Activated naive CD4-positive, alpha-beta T cell treated with anti-CD3 and anti-CD28 coated beads, Interleukin-2, amount 50 U/mL, for 72 hours (primary cell): ENCODE measurements at regions not wholly inside any gene's neighbourhood (a gene's known extent, or its start where the extent isn't known, plus 50 kb on each side); places are given as distances from the start of the nearest gene placed in this dataset.

Experiments
- ATAC-seq, 2 donors: fragments of 150-1000 bp; cut with Tn5 transposase; 2 replicates each; pipeline ENCODE4 v1.10.0; 2021; ENCODE audit warnings: mild to moderate bottlenecking in 2 of 2, moderate library complexity in 2 of 2
- DNase-seq, 2 donors: peaks; one replicate each; pipeline ENCODE4 v3.0.0; 2021 to 2022; ENCODE audit warnings: low spot score in 2 of 2
- H3K27ac Mint-ChIP-seq, 2 donors: one replicate each; pipeline ENCODE4 v1.8.0; 2022; ENCODE audit warnings: mild to moderate bottlenecking in 2 of 2, mixed read lengths in 2 of 2
- H3K36me3 Mint-ChIP-seq, 2 donors: one replicate each; pipeline ENCODE4 v1.8.0; 2022; ENCODE audit warnings: mixed read lengths in 2 of 2
- H3K9me3 Mint-ChIP-seq, 2 donors: one replicate each; pipeline ENCODE4 v1.8.0; 2022; ENCODE audit warnings: mixed read lengths in 2 of 2

DNA sequence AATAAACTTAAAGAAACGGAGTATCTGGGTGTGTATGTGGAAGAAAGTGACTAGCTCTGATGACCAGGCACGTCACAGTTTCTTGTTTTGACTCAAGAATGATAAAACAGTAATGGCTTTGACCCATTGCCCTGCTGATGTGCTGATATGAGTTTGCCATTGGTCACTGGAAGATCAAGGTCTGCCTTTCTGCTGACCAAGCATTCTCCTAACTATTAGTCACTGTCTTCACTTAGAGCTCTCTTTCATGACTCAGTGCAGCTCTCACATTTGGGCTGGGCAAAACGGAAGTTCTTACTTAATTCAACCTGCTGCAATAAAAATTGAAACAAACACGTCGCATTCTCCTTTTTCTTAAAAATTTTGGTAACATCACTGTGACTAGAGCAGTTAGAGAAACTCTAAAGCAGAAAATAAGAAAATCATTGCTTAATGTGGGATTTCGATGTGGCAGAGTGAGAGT is 366.7 kb downstream of the BTG1 start:
- H3K27ac Mint-ChIP-seq, result peak overlapping the region; percentile 59 to 88
- H3K36me3 Mint-ChIP-seq, result peaks cover 0 to 6% of the 10 kb centered on the region in 2 donors
- ATAC-seq, result peak; percentile 93 to 98
- peak; percentile 34 to 57 for DNase-seq
- no peaks in the 10 kb centered on the region for H3K9me3 Mint-ChIP-seq

DNA sequence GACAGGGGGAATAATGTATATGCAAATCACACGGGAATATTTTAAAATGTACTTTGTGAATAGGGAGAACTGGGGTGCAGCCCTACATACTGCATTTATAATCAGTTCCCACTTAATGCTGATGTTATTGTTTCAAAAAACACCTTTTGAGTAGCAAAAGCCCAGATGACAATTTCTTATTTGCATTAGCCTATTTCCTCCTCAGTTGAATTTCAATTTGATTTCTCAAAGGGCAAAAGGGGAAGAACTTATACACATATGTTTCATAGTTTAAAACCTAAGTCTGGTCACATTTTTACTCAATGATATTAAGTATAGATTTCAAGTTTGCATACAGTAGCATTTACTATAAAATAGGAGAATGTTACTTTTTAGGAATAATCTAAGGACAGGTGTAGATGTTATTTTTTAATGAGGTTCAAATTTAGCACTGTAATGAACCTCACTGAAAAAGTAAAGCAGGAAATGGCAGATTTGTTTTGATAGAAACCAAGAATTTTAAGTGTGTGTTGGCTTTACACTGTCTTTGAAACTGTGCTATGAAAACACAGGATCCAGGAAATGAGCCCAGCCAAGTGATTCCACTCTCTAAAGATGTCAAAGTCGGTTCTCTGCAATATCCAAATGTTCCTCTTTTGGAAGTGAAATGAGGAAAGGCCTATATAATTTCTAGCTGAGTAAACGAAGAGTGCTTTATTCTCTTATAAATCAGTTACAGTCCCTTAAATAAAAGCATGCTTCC is 367.4 kb downstream of the BTG1 start:
- ATAC-seq, result peak; percentile 26 to 69
- no peaks in the 10 kb centered on the region for H3K9me3 Mint-ChIP-seq
- peak overlapping the region; percentile 59 to 88 for H3K27ac Mint-ChIP-seq
- peaks cover 0 to 6% of the 10 kb centered on the region in 2 donors for H3K36me3 Mint-ChIP-seq
- DNase-seq, result peak in 1 of 2 donors; percentile 8

DNA sequence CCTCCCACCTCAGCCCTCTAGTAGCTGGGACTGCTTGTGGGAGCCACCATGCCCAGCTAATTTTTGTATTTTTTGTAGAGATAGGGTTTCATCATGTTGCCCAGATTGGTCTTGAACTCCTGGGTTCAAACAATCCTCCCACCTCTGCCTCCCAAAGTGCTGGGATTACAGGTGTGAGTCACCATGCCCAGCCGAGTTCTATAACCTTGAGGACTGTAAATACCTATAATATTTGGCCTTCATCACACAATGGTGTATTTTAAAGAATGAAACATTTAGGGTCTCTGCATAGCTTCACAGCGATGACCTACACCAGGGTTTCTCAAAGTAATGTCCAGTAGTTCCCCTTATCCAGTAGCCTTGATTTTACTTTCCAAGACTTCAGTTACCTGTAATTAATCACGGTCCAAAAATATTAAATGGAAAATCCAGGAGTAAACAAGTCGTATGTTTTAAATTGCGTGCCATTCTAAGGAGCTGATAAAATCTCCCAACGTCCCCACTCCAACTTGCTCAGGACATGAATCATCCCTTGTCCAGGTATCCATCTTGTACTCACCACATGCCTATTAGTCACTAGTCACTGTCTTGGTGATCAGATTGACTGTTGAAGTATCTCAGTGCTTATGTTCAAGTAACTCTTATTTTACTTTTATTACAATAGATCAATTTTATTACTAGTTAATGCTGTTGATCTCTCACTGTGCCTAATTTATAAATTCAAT is 368.2 kb downstream of the BTG1 start:
- Mint-ChIP-seq H3K36me3 (peaks cover 0 to 6% of the 10 kb centered on the region in 2 donors), H3K27ac (peak overlapping the region; percentile 14 to 59), H3K9me3 (no peaks in the 10 kb centered on the region)
- ATAC-seq, result peak; percentile 39 to 64
- no peak for DNase-seq

DNA sequence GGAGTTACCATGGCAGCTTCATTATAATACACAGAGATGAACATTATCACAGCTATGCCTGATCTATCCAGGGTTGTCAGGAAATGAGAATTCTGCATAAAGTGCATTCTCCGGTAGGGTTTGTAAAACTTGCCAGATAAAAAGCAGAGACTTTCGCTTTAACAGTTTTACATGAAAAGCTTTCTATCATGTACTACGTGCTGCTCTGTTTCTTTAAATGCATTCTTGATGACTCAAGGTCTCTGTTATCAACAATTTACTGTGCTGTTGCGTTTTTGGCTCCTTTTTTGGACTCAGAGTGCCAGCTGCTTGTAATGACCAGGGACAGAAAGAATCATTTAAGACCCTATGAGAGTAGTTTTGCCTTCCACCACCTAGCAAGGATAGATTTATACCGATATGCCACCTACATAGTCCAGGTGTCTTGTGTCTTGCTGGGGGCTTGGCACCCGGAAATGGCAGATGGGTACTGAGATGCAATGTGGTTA is 371.2 kb downstream of the BTG1 start:
- no peaks in the 10 kb centered on the region for H3K9me3 Mint-ChIP-seq
- no peaks in the 10 kb centered on the region for H3K36me3 Mint-ChIP-seq
- H3K27ac Mint-ChIP-seq, result no peak overlapping the region
- ATAC-seq, result peak in 1 of 2 donors; percentile 25
- DNase-seq, result no peak

DNA sequence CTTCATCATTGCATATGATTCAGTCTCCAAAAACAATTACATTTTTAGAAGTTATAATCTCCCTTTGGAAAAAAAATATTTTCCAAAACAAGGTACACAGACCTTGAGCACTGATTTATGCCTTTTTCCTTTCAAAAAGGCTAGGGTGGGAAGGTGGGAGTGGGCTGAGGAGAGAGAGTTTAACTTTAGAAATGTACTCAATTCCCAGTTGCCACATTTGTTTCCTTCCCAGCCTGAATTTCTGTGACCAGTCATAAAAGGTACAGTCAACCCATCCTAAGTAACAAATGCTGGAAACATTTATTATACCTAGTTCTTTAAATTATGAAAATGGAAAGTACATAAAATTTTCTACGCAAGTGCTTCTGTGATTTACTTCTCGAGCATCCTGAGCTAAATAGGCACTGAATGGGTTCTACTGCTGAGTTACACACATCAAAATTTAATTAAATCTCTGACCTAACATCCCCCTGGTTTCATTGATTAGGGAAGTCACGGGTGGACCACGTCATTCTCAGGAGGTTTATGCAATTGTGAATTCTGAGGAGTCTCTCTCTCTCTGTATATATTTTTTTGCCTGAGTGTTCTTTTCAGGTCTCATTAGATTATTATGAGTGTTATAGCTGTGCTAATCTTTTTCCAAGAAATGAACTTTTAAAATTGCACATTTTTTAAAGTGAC is 371.8 kb downstream of the BTG1 start:
- ATAC-seq, result no peak

DNA sequence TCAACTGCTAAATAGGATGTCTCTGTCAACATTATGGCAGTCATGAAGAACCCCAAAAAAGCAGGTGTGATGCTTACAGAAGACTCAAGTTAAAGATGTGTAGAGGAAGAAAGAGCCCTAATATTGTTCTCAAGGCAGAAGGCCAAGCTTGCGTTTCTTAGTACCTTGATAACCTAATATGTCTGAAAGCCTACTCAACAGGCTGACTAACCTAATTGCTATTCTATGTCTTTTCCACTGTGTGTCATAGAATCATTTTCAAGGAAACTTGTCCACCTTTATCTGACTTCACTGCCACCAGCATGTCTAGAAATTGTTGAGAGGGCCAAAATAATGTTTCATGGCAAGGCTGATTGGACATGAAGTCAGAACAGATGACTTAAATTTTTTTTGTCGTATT is 373.2 kb downstream of the BTG1 start:
- no peak for ATAC-seq
- Mint-ChIP-seq H3K27ac (no peak overlapping the region), H3K9me3 (peaks cover 0 to 3% of the 10 kb centered on the region in 2 donors), H3K36me3 (no peaks in the 10 kb centered on the region)
- no peak for DNase-seq

More for the DNA sequence above, 371.8 kb downstream of the BTG1 start:
- no peak for DNase-seq
- no peaks in the 10 kb centered on the region for H3K9me3 Mint-ChIP-seq
- no peak overlapping the region for H3K27ac Mint-ChIP-seq
- H3K36me3 Mint-ChIP-seq, result no peaks in the 10 kb centered on the region

DNA sequence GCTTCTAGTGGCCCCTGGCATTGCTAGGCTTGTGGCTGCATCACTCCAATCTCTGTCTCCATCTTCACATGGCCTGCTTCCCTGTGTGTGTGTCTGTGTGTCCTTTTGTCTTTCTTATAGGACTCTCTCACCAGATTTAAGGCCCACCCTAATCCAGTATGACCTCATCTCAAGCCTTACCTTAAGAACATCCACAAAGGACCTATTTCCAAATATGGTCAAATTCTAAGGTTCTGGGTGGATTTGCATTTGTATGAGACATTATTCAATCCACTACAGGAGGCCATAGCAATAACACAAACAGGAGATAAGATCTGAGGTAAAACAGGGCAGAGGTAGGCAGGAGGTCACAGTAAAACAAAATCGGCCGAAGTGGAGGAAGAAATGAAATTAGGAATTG is 375.9 kb downstream of the BTG1 start:
- no peaks in the 10 kb centered on the region for H3K36me3 Mint-ChIP-seq
- DNase-seq, result no peak
- ATAC-seq, result no peak
- H3K27ac Mint-ChIP-seq, result no peak overlapping the region
- peaks cover 0 to 3% of the 10 kb centered on the region in 2 donors for H3K9me3 Mint-ChIP-seq

DNA sequence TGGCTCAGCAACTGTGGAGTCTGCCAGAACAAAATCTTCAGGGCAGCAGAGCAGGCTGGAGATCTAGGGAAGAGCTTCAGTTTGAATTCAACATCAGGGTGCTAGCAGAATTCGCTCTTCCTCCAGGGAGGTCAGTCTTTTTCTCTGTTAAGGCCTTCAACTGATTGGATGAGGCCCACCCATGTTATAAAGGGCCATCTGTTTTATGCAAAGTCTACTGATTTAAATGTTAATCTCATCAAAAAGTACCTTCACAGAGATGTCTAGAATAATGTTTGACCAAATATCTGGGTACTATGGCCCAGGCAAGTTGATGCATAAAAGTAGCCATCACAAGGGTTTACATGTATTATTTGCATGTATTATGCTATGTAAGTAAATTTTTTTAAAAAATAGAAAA is 378.4 kb downstream of the BTG1 start:
- ATAC-seq (no peak), DNase-seq (no peak)
- Mint-ChIP-seq H3K9me3 (peaks cover 0 to 3% of the 10 kb centered on the region in 2 donors), H3K36me3 (no peaks in the 10 kb centered on the region), H3K27ac (no peak overlapping the region)

DNA sequence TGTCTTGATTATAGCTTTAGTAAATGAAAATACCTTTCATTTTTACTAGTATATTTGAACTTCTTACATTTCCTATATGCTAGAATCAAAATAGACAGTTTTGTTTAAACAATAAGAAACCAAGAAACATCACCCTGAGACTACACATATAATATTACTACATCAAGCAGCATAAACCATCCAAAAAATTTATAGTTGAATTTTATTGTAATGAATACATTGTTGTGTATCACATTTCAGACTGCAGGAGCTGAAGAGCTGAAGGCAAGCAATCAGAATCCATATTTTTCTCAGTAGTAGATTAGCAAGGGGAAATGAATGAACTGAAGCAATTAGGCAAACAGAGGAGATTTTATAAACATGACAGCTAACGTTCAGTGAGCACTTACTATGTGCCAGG is 379.2 kb downstream of the BTG1 start:
- no peak for ATAC-seq
- no peaks in the 10 kb centered on the region for H3K36me3 Mint-ChIP-seq
- H3K27ac Mint-ChIP-seq, result no peak overlapping the region
- H3K9me3 Mint-ChIP-seq, result peaks cover 0 to 3% of the 10 kb centered on the region in 2 donors
- no peak for DNase-seq

DNA sequence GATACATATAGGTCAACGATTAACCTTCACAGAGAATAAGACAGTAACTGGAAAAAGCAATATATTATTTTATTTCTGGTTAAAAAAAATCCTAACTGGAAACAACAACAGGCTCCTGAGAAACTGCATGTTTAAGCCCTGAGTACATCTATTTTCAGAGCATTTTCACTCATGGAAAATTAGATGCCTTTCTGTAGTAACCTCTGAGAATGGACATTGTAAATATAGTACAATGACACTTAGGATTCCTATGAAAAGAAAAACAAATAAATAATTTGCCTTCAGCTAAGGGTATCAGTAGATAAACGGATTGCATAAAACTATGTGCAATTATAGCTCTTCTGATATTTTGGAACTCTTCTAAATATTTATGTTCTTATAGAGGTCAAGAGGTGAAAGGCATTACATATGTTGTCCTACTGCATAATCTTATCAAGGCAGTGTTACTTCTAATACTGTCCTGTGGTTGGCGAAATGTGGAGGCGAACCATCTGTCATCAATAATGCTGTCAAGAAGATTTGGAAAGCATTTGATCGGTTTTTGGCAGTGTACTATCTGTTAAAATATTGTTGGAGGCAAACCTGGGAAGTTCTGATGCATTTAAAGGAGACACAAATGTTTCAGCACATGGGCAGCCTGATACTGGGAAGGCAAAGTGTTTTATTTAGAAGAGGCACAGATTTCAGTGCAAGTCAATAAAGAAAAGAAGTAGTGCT is 381.8 kb downstream of the BTG1 start:
- H3K27ac Mint-ChIP-seq, result no peak overlapping the region
- no peak for DNase-seq
- peaks cover 4 to 16% of the 10 kb centered on the region in 2 donors for H3K9me3 Mint-ChIP-seq
- peaks cover 0 to 8% of the 10 kb centered on the region in 2 donors for H3K36me3 Mint-ChIP-seq
- ATAC-seq, result no peak

DNA sequence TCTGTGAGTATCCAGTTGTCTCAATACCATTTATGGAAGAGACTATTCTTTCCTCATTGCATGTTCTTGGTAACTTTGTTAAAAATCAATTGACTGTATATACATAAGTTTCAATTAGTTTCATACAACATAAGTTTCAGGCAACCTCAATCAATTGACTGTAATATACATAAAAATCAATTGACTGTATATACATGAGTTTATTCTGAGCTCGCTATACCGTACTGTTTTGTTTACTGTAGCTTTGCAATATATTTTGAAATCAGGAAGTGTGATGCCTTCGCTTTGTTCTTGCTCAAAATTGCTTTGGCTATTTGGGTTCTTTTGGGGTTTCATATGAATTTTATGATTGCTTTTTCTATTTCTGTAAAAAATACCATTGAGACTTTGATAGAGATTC is 392.0 kb downstream of the BTG1 start:
- DNase-seq (no peak), ATAC-seq (no peak)
- Mint-ChIP-seq H3K27ac (no peak overlapping the region), H3K36me3 (peaks cover 0 to 10% of the 10 kb centered on the region in 2 donors), H3K9me3 (peaks cover 0 to 7% of the 10 kb centered on the region in 2 donors)

DNA sequence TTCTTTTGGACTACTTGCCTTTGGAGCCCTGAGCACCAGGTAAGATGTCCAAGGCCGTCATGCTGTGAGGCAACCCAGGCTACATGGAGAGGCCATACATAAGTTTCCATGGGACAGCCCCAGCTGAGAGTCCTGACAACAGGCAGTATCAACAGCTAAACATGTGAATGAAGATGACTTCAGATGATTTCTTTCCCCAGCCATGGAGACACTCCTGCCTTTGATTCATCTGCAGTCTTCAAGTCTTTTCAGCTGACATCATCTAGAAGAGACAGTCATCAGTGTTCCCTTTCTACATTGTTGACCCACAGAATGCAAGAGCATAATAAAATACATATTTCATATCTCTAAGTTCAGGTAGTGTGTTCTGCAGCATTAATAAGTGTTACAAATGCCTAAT is 398.7 kb downstream of the BTG1 start:
- Mint-ChIP-seq H3K27ac (no peak overlapping the region), H3K36me3 (no peaks in the 10 kb centered on the region), H3K9me3 (peaks cover 0 to 3% of the 10 kb centered on the region in 2 donors)
- DNase-seq (no peak), ATAC-seq (no peak)

DNA sequence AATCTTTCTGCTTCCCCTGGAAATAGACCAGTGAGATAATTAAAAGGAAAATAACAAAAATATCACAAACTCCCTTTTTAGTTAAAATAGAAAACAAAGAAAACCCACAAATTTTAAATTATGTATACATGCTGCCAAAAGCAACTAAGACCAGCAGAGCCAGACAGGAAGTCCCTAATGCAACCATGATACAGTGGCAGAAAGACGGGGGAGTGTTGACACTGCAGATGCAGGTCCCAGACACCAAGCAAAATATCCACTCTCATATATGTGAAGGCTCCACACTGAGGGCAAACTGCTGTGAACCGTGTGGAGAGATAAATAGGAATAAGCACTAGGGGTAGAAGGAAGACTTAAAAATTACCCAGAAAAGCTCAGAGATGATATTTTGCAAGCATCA is 401.0 kb downstream of the BTG1 start:
- ATAC-seq (no peak), DNase-seq (no peak)
- Mint-ChIP-seq H3K36me3 (peaks cover 0 to 6% of the 10 kb centered on the region in 2 donors), H3K27ac (no peak overlapping the region), H3K9me3 (peaks cover 5 to 10% of the 10 kb centered on the region in 2 donors)

DNA sequence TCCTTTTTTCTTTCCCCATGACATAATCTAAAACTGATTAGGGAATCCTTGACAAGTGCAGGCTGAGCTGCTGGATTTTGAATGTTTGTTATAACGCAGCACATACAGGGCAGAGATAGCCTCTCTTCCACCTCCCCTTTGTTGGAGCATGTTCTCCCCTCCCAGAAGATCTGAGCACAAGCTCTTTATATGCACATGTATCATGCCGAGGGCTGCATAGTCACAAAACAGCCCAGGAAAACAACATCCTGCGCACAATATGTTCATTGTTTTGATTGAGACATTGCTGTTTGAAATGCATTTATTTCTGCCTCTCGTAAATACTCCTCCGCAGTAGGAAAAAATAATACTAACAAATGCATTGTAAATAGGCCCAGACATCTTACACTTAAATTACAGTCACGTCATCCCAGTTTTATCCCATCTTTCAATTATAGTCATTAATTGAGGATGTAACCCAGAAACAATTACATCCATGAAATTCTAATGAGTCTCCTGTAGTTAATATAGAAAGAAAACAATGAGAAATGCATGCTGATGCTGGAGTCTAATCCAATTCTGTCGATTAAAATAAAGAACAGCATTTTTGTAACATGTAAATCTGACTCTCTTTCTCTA is 401.8 kb downstream of the BTG1 start:
- DNase-seq (no peak), ATAC-seq (no peak)
- Mint-ChIP-seq H3K36me3 (peaks cover 0 to 6% of the 10 kb centered on the region in 2 donors), H3K27ac (no peak overlapping the region), H3K9me3 (peaks cover 5 to 10% of the 10 kb centered on the region in 2 donors)

DNA sequence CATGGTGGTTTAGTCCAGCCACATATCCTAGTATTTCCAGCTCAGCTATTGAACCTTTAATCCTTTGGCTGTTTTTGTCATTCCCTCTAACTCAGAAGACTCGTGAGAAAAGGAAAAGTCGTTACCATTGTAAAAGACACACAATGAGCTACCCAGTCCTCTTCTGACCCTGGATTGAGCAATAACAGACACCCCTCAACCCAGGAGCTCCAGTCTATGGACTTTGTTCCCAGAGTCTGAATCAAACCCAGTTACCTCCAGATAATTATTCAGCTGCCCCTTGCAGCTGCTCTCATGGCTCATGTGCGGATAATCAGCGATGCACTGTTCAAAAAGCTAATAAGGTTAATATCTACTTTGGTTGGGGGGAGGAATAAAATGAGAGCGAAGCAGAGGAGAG is 402.4 kb downstream of the BTG1 start:
- ATAC-seq (no peak), DNase-seq (no peak)
- no peak overlapping the region for H3K27ac Mint-ChIP-seq
- H3K9me3 Mint-ChIP-seq, result peaks cover 5 to 10% of the 10 kb centered on the region in 2 donors
- peaks cover 0 to 6% of the 10 kb centered on the region in 2 donors for H3K36me3 Mint-ChIP-seq

DNA sequence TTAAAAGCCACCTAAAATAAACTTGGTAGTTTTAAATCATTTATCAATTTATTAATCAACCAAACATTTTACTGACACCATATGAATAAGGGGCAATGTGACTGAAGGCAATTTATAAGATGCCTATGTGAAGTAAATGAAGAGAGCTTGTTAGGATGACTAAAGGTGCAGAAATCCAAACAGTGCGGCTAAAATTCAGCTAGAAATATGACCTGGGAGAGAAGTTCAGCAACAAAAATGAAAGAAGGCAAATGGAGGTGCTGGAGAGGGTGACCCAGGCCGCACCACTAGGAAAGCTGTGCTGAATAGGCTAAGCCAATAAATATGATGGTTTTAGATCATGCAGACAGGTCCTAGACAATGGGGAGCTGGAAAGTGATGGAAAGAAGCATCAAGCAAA is 403.7 kb downstream of the BTG1 start:
- H3K36me3 Mint-ChIP-seq, result peaks cover 0 to 6% of the 10 kb centered on the region in 2 donors
- DNase-seq (no peak), ATAC-seq (no peak)
- H3K27ac Mint-ChIP-seq, result no peak overlapping the region
- H3K9me3 Mint-ChIP-seq, result peaks cover 5 to 10% of the 10 kb centered on the region in 2 donors
